ENCODE measurements at regions not wholly inside any gene's neighbourhood (a gene's known extent, or its start where the extent isn't known, plus 50 kb on each side); places are given as distances from the start of the nearest gene placed in this dataset.

GRCh38 chr18:72675394-72675793 is 131.3 kb upstream of the CBLN2 start:
- TF ChIP-seq CTCF (conservative IDR thresholded peaks at IDR 0.05) (no peak), EZH2 (IDR thresholded peaks at IDR 0.05; ENCODE audit: low read depth) (no peak)
